ENCODE measurements at regions not wholly inside any gene's neighbourhood (a gene's known extent, or its start where the extent isn't known, plus 50 kb on each side); places are given as distances from the start of the nearest gene placed in this dataset.
A peak's percentile ranks its signal among the peaks of the same experiment; 100 is the strongest.

GRCh38 chr11:8340296-8340695 is 76.6 kb upstream of the LMO1 start:
- no peak for DNase-seq

GRCh38 chr11:8339592-8340022 is 75.9 kb upstream of the LMO1 start:
- no peak for DNase-seq

DNA sequence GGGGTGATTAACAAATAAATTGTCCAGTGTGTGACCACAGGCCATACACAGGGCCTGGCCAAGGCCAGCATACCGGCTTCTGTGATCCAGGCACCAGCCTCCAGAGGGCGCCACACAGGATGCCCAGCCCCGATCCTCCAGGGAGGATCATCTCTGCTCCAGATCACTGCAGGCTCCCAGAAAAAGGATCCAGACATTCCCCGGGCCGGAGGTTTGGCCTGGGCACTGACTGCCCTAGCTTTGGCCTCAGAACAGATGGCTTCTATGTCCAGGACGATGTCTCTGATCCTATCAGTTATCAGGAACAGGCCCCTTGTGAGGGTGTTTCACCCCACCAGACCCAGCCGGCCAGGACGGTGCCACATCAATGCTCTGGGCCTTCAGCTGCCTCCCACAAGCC is 74.5 kb upstream of the LMO1 start:
- peak; percentile 13 for DNase-seq

- DNase-seq: no peak
Observed at GRCh38 chr11:8337130-8337795, 73.6 kb upstream of the LMO1 start.

GRCh38 chr11:8336356-8337129 is 72.9 kb upstream of the LMO1 start:
- DNase-seq: no peak

- no peak for DNase-seq
Observed at GRCh38 chr11:8335683-8336082, 72.0 kb upstream of the LMO1 start.

DNA sequence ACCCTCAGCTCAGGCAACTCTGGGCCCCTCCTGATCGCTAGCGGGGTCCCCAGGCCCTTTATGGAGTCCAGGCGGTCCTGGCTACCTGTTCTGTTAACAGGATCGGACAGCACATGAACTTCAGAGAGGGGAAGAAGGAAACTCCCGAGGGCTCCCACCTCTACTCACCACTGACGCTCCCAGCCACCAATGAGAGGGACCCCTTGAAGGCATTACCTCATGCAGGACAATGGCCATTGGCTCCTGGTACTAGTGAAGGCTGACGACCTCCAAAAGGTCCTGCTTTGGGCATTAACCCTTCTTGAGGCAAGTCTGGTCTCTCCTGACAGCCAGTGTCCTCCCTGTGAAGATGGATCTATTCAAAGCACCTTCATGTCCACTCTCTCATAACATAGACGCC is 71.5 kb upstream of the LMO1 start:
- no peak for DNase-seq

- no peak for DNase-seq
Observed at GRCh38 chr11:8333811-8334401, 70.2 kb upstream of the LMO1 start.

DNA sequence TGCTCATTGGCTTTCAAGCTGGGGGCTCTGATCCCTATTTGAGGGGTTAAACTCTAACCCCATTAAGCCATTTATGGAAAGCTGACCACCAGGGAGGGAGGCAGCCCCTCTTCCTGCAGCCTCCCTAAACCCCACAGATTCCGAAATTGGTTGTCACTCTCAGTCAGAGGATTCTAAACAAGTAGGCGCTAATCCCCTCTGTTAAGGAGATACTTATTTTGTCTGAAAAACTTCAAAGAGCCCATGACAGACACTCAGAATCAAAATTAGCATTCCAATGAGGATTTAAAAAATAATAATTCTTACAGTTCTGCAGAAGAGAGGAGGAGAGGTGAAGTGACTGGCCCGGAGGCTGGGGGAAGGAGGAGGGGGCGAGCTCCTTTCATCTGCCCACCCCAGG is 69.7 kb upstream of the LMO1 start:
- no peak for DNase-seq

DNA sequence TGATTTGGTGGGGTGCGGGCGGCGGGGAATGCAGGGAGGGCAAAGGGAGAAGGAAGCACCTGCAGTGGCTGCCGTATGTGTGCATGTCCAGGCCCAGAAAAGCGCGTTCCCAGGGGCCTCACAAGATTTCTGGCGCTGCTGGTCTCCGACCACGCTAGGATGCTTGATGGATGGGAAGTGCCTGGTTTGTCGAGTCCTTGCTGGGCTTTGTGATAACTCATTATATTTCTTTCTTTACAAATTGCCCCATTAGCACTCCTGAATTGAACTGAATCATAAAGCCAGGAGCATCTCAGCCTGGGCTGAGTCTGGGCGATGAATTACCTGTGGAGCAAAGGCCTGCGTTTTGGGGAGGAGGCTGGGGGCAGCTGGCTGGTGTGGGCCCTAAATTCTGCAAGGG is 69.2 kb upstream of the LMO1 start:
- DNase-seq: no peak

GRCh38 chr11:8332196-8332595 is 68.5 kb upstream of the LMO1 start:
- no peak for DNase-seq

- DNase-seq: no peak
Observed at GRCh38 chr11:8331767-8332166, 68.1 kb upstream of the LMO1 start.

- DNase-seq: no peak
Observed at GRCh38 chr11:8330896-8331295, 67.2 kb upstream of the LMO1 start.

GRCh38 chr11:8330404-8330803 is 66.7 kb upstream of the LMO1 start:
- DNase-seq: no peak

GRCh38 chr11:8329847-8330361 is 66.2 kb upstream of the LMO1 start:
- DNase-seq: no peak

DNA sequence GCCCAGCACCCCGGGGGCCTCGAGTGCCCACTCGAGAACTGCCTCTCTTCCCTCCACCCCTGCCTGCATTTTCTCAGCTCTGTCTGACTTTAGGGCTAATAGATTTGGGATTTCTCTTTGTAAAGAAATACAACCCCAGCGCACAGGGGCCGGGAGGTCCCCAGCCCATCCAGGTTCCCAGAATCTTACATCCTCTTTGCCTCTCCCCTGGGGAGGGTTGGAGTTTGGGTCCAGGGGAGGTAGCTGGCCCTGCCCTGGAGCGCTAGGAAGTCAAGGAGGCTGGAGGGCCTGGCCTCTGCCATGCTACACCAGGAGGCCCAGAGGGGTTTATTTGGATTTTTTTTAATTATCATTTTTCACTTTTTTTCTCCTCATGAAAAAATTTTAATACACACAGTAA is 65.7 kb upstream of the LMO1 start:
- no peak for DNase-seq

DNA sequence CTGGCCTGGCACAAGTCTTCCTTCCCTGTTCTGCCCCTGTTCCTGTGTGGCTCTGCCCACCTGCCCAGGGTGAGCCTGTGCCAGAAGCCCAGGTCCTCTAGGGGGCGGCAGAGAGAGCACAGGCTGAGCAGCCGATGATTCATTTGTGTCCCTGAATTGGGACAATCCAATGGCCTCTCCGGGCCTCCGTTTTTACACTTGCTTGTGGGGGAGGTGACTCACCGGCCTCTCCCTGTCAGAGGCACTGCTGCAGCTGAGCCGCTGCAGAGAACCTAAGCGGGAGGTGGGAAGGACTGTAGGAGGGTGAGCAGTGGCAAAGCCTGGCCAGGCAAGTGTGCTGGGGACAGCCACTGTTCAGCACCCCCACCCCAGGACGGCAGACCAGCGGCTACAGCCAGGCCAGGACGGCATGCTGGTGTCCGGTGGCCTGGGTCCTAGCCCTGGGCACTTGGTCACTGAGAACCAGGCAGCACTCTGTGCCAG is 65.2 kb upstream of the LMO1 start:
- DNase-seq: peak; percentile 73

DNA sequence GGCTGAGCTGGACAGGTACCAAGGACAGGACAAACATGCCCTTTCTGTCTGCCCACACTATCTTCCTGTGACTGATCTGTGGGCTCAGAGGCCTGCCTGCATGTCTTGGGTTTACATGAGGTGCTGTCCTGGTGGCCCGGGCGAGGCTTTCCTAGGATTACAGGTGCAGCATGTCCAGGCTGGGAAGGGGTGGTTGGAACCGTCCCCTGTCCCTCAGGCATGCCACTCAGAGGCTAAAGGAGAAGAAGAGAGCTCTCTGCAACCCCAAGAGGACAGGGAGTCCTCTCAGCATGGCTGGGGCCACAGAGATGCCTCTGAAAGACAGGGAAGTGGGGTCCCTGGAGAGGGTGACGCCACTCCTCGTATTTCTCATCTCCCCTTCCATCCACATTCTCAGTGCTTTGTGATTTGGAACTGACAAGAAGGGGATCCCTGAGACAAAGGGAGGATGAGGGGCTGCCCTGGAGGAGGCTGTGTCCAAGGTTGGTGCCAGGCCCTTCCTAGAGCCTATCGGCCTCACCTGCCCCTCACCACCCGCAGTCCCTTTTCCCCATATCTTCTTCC is 64.6 kb upstream of the LMO1 start:
- no peak for DNase-seq

- no peak for DNase-seq
Observed at GRCh38 chr11:8327761-8328192, 64.1 kb upstream of the LMO1 start.

GRCh38 chr11:8326337-8326736 is 62.7 kb upstream of the LMO1 start:
- no peak for DNase-seq

GRCh38 chr11:8325591-8326304 is 62.1 kb upstream of the LMO1 start:
- DNase-seq: no peak

DNA sequence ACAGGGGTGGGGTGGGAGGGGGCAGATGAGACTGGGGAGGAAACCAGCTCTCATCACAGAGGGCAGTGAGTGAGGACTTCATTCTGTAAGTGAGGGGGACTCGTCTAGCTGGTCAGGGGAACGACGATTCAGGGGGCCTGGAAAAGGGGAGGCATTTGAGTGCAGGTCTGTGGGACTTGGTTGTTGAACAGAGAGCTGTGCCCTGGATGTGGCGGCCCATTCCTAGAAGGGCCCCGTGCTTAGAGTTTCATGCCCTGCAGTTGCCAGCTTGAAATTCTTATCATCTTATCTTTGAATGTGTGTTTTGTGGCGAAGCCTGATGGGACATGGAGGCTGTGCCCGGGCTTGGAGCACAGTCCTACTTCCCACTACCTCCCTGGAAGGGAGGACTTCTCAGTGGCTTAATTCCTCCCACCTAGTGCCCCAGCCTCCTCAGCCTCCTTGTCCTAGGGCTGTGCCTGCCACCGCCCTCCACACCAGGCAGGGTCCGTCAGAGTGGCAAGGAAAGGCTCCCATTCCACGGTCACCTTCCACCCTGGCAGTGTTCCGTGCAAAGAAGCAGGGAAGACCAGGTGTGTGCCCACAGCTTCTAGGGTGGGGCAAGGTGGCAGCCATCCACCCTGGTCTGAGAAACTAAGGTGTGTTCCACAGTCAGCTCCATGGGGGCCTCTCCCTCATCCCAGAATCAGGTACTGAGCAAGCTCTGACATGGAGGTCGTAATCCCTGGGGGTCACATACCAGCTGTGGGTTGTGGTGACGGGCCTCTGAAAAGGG is 59.7 kb upstream of the LMO1 start:
- no peak for DNase-seq

All from midbrain (tissue), 1 donor.